GM18951 (cell line): ENCODE measurements at regions not wholly inside any gene's neighbourhood (a gene's known extent, or its start where the extent isn't known, plus 50 kb on each side); places are given as distances from the start of the nearest gene placed in this dataset.

Experiments
- POLR2A ChIP-seq: IDR thresholded peaks from 4 replicates; pipeline ENCODE4 v1.6.1; 2011; ENCODE audit warnings: mild to moderate bottlenecking; ENCODE audit not compliant: insufficient read length, insufficient read depth; ENCODE audit errors: extremely low read depth
- in situ Hi-C: fragments of 300-500 bp; cut with MboI; formaldehyde crosslinking; loops from one replicate; pipeline ENCODE4 v1.12.0; 2022; ENCODE audit warnings: low sequenced_read_pairs, mixed read lengths, inconsistent platforms; ENCODE audit not compliant: unreplicated experiment

DNA sequence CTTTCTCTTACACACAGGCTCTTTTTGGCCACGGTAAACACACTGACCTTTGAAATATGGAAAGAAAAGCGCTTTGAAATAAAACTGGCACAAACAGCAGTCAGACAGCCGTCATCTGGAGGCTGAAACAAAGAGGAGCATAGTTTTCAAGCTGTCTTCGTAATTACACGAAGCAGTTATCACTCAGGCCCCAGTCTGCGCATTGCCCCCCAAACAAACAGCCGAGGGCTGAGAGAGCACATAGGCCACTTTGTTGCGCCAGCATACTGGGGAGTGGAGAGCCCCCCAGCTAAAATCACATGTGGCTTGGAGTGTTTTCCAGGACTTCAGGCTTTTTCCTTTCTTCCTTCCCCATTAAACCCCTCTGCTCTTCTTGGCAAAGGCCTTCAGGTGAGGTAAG, 142.9 kb upstream of the BTG1 start:
- TF ChIP-seq POLR2A = no peak
- in situ Hi-C loops = no loop called here

DNA sequence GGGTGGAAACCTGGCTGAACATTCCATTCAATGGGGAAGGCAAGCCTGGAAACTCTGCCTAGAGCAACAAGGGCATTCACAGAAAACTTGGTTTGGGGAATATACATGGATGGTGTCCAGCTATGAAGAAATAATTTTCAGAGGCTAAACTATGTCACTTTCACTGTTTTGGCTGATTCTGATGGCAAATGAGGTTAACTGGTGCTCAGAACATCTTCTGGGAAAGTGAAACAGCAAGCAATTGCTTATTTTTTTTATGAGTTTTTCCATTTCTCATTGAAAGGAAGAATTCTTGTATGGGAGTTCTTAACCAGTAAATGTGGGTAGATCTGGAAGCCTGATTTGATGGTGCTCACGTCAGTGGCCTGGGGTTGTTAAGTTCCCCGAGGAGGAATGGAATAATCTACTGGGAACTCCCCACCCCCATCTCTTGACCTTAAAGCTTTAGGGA, 132.8 kb upstream of the BTG1 start:
- TF ChIP-seq POLR2A = no peak
- in situ Hi-C loops = no loop called here

DNA sequence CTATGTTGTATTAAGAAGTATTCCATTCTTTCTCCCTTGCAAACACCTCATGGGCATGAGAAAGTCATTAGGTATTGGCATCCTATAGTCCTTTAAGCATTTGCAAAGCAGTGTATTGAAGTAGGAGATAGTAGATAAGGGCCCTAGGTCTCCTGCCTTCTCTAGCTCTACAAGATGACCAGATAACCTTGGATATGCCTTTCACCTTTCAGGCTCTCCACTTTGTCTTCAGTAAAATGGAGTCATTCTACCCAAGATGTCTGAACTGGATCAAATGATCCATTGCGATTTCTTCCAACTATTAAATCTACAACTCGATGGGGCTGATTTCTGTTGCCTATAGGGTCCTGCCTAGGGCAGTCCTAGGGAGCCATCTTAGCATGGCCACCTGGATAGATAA, 132.1 kb upstream of the BTG1 start:
- in situ Hi-C loops = no loop called here

DNA sequence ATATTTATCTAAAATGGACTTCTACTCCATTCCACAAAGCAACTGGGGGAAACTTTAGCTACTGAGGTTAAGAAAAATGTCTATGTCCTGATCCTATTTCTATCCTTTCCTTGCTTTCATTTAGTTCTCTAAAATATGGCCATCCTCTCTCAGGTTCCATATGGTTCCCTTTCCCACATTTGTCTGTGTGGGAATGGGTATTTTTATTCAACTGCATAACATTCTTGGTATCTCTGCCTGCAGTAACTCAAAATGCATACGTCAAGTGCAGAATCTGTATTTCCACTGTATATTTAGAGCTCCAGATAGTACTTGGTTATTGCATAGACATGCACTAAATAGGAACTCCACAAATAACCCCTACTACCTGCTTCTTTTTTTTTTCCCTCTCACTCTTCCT, 130.6 kb upstream of the BTG1 start:
- no peak for TF ChIP-seq POLR2A
- in situ Hi-C loops = no loop called here

More for the DNA sequence above, 132.1 kb upstream of the BTG1 start:
- no peak for TF ChIP-seq POLR2A

DNA sequence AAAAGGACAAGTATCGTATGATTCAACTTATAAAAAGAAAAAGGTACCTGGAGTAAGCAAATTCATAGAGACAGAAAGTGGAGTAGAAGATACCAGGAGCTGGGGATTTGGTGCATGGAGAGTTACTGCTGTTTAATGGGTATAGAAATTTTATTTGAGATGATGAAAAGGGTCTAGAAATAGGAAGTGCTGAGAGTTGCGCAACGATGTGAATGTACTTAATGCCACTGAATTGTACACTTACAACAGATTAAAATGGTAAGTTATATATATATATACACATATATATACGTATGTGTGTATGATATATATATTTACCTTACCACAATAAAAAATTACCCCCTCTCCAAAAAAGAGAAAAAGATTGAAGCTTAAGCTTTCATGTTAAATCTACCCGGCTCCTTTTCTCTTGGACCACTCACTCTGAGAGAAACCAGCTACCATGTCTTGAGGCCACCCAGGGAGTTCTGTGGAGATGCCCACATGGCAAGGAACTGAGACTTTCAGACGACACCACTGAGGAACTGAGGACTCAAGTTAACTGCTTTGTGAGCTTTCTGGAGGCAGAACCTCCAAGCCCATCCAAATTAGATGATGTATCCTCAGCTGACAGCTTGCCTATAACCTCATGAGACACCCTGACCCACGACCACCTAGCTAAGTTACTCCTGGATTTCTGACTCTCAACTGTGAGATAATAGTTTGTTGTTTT, 130.0 kb upstream of the BTG1 start:
- in situ Hi-C loops = no loop called here
- TF ChIP-seq POLR2A = no peak

DNA sequence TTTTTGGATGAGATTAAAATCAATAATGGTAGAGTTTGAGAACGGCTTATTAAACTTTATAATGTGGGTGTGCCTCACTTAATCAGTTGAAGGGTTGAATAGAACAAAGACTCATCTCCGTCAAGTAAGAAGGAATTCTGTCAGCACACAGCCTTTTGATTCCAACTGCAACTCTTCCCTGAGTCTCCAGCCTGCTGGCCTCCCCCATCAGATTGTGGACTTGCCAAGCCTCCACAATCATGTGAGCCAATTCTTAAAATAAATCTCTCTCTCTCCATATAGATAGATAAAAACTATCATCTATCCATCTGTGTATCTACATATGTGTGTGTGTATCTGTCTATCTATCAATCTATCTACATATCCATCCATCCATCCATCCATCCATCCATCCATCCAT, 127.4 kb upstream of the BTG1 start:
- in situ Hi-C loops = no loop called here
- TF ChIP-seq POLR2A = no peak

DNA sequence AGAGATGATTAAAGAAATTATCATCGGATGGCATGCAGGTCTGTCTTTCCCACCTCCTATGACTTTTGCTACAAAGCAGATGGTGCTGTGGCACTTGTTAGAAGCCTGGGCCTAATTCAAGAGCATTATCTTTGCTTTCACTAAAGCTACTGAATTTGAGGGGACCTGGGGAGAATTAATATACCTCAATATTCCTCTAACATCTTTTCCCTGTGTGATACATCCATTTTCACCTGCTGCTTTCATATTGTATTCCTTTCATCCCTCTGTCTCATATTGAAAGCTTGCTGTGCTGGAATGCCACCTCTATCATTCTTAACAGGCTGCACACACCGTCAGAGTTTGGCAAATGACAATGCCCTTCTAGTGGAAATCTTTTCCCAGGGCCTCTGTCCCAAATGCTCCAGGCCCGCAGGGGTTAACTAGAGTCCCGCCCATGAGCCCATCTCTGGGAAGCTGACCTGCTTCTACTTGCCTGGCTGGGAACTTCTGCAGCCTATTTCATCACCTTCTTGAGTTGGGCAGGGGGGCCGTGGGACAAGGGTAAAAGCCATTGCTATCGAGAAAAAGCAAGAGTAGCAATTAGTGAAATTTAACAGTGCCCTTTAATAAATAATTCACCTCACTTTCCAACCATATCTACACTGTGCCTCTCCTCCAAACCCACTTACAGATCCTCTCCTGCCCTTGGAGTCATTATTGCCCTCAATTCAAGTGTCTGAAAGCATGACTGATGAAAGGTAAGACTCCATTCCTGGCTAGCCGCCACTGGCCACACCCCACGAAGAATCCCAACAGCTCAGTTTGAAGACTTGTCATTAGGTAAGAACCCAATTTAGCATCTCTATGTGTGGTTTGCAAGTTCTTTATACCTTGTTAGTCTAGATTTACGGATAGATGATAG, 126.7 kb upstream of the BTG1 start:
- no peak for TF ChIP-seq POLR2A
- in situ Hi-C loops = no loop called here

DNA sequence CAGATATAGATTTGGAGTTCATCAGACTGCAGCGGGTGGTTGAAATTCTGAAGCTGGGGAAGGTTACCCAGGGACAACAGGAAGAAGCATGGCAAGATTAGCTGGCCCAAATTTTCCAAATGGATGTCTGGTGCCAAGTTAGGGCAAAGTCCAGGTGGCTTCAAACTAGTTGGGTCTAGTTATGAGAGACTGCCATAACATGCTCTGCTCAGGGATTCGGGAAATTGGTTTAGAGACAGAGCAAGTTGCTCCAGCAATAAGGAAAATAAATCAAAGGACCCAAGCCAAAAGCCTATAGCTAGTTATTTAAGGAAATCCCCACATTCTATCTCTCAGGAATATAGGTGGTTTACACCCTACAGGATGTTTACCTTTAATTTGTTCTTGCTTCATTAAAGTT, 125.7 kb upstream of the BTG1 start:
- in situ Hi-C loops = no loop called here
- TF ChIP-seq POLR2A = no peak

DNA sequence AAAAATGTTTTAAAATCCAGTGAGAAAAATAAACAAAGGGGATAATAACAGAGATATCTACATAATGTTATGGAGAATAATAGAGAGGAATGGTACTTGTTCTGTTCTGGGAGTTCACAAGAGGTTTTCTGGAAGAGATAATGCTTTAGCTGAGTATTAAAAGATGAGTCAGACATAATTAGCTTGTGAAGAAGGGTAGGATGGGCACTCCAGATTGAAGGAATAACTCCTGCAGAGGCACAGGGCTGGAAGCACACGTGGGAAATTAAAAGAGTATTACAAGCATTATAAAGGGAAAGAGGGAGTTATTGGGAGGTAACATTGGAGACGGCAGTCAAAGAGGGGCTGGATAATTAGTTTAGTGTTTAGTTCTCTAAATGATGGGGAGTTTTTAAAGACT, 124.9 kb upstream of the BTG1 start:
- in situ Hi-C loops = no loop called here
- no peak for TF ChIP-seq POLR2A

DNA sequence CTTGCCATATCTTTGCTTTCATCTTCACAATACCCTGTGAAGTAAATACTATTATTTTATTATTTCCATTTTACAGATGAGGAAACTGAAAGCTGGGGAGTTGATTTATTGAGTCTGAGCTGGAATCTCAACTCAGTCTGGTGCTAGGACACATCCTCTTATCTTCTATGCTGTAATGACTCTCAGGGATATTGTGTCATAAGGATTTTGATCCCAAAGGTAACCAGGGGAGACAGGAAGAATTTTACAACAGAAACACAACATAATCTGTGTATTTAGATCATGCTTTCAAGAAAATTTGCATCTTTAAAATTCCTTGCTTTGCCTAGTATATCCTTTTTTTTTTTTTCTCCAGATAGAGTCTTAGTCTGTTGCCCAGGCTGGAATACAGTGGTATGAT, 123.3 kb upstream of the BTG1 start:
- TF ChIP-seq POLR2A = no peak
- in situ Hi-C loops = no loop called here

DNA sequence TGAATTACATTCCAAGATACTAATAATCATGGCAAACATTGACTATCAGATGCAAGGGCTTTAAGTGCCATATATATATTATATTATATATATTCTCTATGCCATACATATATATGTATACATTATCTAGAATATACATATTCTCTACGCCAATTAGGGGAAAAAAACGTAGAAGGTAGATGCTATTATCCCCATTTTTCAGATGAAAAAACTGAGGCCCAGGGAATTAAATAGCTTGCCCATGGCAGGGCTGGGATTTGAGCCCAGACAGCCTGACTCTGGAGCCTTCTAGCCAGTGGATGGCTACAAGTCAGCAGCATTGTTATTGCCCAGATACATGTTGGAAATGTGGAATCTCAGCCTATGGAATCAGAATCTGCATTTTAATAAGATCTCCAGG, 116.0 kb upstream of the BTG1 start:
- no peak for TF ChIP-seq POLR2A
- in situ Hi-C loops = no loop called here

DNA sequence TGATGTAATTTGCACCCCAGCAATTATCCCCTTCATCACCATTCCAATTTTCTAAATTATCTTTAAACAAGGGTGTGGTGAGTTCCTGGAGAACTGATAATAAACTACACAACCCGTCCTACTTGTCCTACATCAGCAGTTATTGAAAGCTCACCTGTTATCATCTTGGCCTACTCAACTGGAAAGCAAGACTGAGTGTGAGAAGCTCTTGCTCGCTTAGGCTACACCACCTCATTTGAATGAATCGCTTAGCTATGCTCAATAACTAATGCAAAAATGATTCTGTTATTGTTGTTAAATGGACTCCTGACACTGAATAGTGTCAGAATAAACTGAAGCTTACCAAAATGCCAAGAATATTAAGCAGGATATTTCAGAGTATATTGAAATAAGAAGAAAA, 115.4 kb upstream of the BTG1 start:
- in situ Hi-C loops = no loop called here
- TF ChIP-seq POLR2A = no peak

DNA sequence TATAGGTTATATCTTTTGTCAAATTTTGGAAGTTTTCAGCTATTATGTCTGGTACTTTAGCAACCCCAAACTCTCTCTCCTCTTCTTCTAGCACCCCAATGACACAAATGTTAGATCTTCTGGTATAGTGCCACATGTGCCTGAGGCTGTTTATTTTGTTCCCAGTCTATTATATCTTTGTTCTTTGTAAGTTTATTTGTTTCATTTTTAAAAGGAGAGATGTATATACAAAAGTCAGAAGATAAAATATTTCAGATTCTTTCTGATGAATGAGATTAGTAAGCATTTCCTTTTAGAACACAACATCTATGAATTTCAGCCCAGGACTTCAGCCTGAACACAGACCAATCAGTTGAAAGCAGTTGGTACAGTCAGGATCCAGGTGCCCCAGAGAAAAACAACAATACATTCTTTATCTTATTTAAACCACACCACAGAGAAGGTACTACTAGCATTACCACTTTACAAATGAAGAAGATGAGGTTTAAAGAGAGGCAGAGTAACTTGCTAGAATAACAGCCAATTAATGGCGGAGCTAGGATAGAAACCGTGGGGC, 114.1 kb upstream of the BTG1 start:
- no peak for TF ChIP-seq POLR2A
- in situ Hi-C loops = no loop called here

DNA sequence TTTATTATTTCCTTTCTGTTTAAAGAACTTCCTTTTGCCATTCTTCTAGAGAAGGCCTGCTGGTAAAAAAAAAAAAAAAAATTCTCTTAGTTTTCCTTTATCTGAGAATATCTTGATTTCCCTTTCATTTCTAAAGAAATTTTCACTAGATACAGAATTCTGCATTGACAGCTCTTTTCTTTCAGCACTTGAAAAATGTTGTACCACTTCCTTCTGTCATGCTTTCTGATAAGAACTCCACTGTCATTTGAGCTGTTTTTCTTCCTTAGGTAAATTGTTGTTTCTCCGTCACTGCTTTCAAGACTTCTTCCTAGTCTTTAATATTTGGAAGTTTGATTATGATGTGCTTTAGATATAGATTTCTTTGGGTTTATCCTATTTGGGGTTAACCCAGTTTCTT, 113.6 kb upstream of the BTG1 start:
- in situ Hi-C loops = no loop called here
- TF ChIP-seq POLR2A = no peak

DNA sequence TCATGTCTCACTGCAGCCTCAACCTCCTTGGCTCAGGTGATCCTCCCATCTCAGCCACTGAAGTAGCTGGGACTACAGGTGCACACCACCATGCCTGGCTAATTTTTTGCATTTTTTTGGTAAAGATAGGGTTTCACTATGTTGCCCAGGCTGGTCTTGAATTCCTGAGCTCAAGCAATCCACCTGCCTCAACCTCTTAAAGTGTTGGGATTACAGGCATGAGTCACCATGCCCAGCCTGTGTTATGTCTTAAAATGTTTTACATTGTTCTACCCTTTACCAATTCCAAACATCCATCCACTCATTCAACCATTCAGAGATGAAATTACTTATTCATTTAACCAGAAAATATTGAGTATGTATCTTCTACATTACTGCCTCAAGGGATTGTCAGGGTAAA, 111.6 kb upstream of the BTG1 start:
- in situ Hi-C loops = no loop called here

More for the DNA sequence above, 111.6 kb upstream of the BTG1 start:
- TF ChIP-seq POLR2A = no peak
